ENCODE measurements at regions not wholly inside any gene's neighbourhood (a gene's known extent, or its start where the extent isn't known, plus 50 kb on each side); places are given as distances from the start of the nearest gene placed in this dataset.

GRCh38 chr10:109784236-109784635, 139.1 kb downstream of the XPNPEP1 start:
- no peak for TF ChIP-seq TAF1 (IDR thresholded peaks at IDR 0.05; ENCODE audit: low read depth, low read length)
- TF ChIP-seq POLR2A (IDR thresholded peaks at IDR 0.05; ENCODE audit: low read depth, low read length) = no peak
- TF ChIP-seq POLR2AphosphoS5 (IDR thresholded peaks at IDR 0.05; ENCODE audit: low read depth, low read length) = no peak
- no peak for TF ChIP-seq POU2F2 (IDR thresholded peaks at IDR 0.05; ENCODE audit: low read depth, low read length)
- TF ChIP-seq PAX5 (IDR thresholded peaks at IDR 0.05; ENCODE audit: insufficient read depth, low read length, severe bottlenecking) = no peak
- no peak for TF ChIP-seq SPI1 (IDR thresholded peaks at IDR 0.05; ENCODE audit: low read depth, low read length)
